ENCODE measurements at regions not wholly inside any gene's neighbourhood (a gene's known extent, or its start where the extent isn't known, plus 50 kb on each side); places are given as distances from the start of the nearest gene placed in this dataset.

DNA sequence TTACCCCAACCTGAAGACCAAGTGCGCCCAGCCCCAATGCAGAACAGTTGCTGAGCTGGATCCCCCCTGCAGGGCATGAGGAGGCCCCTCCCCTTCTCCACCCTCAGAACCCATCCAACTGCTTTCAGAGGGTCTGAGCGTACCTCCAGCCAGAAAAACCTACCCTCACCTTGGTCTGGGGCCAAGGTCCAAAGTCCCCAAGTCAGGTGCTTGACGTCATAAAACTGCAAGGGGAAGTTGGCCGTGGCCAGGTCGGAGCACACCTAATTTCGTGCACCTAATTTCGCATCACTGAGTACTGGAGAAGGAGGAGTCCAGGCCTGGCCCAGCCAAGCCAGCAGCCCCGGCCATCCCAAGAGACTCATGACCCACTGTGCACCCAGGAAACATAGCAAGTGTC is 289.8 kb downstream of the CTTN start:
- DNase-seq: no peak

DNA sequence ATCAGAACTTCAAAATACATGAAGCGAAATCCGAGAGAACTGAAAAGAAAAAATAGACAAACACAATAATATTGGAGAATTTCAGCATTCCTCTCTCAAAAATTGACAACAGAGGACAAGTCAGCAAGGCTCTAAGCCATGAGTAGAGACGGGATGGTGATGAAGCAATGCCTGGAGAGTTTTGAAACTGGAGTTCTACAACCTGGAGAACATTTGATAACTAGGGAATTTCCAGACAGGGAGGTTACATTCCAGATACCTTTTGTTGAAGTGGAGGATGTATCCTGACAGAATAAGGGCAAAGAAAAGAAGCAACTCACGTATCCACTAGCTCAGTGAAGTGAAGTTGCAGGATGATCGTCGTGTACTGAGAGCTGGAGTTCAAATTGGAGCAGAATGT is 291.4 kb downstream of the CTTN start:
- no peak for DNase-seq

DNA sequence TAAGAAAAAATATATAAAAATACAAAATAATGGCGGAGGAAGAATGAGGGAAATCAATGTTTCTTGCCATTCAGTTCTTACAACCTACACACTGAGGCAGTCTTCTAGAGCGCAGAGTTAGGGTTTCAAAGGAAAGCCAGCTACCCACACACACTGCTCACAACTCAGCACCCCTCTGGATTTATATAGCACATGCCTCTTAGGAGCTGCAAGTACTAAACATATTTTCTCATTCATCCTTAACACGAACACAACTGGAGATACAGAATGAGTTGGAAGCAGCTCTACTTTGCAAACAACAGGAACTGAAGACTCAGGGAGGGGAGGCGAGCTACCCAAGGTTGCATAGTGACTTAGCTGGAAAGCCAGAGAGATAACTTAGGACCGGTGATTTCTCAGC is 293.8 kb downstream of the CTTN start:
- DNase-seq: no peak

DNA sequence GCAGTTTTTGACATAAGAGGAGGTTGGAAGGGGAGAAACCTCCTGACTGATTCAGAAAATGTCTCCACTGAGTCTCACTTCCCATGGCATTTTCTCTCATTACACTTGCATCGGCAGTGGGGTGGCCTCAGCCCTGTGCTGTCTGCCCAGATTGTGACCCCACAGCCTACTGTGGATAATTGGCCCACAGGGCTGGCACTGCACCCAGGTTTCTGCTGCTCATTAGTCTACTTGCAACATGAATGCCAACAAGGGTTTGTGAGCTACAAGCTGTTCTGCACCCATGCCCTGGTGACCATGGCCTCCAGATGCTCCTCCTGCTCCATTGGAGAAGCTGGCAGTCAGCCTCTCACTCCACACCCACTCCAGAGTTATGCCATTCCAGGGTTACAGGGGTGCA is 296.0 kb downstream of the CTTN start:
- no peak for DNase-seq

DNA sequence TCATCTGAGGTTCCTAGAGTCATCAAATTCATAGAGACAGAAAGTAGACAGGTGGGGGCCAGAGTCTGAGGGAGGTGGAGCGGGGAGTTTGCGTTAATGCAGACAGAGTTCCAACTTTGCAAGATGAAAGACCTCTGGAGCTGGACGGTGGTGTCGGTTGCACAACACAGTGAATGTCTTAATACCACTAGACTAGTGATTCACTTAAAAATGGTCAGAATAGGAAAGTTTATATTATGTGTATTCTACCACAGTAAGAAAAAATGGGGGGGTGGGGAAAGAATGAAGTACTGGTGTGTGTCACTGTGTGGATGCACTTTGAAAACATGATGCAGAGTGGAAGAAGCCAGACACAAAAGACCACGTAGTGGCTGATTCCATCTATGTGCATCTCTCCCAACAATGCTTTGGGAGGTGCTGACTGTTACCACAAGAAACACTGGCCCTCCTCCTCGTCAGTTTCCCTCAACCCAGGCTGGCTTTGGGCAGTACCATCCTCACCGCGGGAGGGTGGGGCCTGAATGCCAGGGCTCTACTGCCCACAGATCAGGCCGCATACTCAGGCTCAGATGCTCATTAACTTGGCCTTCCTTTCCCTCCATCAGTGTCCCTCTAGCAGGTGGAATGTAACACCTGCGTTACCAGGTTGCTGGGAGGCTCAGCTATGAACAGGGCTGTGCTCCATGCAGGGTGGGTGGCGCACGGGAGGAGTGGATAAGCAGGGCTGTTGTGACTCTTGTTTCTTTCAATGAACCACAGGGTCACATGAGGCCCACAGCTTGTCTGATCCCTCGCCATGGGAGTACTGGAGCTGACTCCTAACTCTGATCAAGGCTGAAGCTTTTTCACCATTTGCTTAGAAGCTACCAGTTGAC is 297.0 kb downstream of the CTTN start:
- no peak for DNase-seq

DNA sequence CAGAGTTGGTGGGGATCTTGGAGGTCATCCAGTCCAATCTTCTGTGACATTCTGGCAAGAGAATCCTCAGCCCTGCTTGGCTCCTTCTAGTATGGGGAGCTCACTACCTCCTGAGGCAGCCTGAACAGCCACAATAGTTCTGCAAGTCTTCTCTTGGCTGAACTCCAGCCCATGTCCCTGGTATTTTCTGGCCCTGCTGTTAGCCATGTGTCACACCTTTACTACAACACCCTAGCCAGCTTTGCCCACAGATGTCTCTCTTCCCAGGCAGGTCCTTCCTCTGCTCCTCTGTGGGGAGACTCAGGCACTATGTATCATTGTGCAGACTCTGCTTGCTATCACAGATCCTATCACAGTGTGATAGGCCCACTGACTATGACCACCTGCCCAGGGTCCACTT is 297.7 kb downstream of the CTTN start:
- DNase-seq: no peak

DNA sequence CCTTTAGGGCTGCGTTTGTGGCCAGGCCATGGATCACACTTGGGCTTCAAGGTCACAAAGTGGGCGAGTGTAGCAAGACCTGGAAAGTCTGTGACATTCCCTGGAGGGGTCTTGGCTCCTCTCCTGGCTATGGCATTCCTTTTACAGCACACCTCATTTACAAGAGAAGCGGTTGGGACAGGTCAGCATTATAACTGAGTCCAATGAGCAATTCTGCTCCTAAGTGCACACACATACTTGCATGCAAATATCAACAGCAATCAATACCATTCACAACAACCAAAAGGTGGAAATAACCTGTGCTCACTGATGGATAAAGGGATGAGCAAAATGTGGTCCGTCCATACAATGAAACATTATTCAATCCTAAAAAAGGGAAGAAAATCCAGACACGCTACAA is 298.2 kb downstream of the CTTN start:
- DNase-seq: no peak

DNA sequence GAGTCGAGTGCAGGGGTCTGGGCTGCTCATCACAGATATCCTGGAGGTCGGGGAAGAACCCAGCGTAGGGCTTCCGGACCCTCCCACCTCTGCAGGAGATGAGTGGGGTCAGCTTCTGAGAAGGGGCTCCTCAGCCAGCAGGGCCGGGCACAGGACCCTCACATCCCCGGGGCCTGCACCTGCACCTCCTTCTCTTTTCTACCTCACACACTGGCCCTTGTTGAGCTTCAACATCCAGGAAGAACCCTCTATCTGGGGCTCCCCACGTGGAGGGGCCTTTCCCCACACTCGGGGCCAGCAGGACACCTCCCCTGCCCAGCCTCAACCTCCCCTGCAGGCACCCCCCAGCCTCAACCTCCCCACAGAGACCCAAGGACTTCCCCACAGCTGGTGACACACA is 299.4 kb downstream of the CTTN start:
- DNase-seq: no peak

DNA sequence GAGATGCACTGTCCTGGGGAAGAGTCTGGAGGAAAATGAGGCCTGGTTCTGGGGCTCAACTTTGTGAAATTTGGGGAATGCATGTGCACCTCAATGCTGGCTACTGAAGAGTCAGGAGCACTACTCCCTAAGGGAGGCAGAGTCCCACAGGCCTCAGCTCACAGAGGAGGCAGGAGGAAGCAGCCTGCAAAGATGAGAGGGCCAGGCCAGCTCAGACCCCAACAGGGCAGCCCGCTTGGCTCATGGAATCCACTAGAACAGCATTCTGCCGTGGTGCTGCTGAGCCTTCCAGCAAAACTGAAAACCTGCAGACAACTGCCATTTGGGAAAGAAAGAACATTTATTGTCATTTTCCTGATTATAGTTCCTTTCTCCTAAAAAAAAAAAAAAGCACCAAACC is 300.5 kb downstream of the CTTN start:
- no peak for DNase-seq

DNA sequence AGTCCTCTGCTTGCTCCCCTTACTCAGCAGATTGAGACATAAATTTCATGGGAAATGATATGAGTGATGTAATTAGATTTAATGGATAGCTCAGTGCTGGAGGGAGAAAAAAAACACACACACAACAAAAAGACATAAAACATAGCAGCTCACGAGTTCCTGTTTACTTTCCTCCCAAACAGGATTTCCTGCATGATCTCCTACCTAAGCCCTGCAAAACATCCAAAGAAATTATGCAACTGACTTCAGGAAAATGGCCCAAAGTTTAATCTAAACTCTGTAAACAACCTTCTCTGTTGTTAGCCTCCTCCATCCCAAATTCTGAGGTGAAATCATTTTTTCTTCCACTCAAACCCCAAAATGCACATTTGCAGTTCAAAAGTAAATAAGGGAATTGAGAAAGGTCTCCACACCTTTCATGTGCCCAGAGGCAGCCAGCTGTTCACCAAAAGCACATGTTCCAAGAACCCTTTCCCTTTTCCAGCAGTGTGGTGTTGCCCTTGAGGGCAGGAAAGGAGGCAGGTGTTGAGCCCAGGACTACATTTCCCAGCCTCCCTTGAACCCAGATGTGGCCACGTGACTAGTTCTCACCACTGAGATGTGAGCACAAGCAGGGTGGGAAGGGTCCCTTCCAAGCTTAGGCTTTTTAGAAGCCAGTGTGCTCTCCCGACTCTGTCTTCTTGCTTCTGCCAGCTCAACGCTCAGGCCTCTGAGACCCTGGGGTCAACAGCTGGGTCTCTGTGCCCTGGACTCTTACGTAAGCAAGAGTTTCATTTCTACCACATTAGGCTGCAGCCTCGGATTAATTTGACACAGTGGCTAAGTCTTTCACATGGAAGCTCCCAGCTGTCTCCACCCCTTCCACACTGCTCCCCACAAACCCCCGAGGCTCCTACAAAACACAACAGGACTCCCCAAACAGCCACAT is 301.2 kb downstream of the CTTN start:
- DNase-seq: no peak

DNA sequence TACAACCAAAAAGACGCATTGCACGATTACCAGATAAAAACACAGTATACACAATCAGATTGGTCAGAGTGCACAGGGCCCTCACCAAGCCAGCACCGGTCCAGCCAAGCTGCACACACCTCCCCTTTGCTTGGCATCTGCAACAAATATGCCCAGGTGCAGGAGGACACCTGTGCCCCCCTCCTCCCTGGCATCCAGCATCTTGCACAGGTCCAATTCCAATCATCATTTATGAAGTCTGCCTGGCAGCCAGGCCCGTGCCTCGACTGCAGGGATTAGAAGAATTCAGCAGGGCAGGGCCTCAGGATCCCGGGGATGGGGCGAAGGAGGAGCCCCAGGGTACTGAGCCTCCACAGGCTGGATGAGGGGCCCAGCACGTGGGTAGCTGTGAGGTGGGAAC is 302.1 kb downstream of the CTTN start:
- DNase-seq: no peak

DNA sequence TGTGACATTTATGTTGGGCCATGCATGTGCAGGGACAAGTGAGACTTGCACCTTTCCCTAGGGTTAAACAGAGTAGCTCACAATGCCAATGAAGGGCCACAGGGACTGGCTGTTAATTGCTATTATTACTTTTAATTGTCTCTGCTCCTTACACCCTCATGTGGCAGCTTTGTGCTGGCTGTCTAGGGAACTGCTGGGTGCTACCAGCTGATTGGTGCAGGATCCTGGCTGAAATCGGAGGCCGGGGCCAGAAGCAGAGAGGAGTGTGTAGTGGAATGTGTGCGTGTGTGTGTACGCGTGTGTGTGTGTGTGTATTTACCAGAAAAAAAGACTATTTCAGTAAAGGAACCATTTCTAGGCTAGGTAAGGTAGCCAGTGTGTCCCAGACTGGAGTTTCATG is 302.5 kb downstream of the CTTN start:
- DNase-seq: no peak

DNA sequence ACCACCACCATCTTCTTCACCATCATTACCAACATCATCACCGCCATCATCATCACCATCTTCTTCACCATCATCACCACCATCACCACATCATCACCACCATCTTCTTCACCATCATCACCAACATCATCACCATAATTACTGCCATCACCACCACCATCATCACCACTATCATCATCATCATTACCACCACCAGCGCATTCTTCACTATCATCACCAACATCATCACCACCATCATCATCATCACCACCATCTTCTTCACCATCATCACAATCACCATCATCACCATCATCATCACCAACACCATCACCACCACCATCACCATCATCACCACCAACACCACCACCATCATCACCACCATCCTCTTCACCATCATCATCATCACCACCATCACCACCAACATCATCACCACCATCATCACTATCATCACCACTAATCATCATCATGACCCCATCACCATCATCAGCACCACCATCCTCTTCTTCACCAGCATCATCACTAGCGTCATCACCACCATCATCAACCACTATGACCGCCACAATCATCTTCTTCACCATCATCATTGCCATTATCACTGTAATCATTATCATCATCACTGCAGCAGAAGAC is 303.8 kb downstream of the CTTN start:
- no peak for DNase-seq

DNA sequence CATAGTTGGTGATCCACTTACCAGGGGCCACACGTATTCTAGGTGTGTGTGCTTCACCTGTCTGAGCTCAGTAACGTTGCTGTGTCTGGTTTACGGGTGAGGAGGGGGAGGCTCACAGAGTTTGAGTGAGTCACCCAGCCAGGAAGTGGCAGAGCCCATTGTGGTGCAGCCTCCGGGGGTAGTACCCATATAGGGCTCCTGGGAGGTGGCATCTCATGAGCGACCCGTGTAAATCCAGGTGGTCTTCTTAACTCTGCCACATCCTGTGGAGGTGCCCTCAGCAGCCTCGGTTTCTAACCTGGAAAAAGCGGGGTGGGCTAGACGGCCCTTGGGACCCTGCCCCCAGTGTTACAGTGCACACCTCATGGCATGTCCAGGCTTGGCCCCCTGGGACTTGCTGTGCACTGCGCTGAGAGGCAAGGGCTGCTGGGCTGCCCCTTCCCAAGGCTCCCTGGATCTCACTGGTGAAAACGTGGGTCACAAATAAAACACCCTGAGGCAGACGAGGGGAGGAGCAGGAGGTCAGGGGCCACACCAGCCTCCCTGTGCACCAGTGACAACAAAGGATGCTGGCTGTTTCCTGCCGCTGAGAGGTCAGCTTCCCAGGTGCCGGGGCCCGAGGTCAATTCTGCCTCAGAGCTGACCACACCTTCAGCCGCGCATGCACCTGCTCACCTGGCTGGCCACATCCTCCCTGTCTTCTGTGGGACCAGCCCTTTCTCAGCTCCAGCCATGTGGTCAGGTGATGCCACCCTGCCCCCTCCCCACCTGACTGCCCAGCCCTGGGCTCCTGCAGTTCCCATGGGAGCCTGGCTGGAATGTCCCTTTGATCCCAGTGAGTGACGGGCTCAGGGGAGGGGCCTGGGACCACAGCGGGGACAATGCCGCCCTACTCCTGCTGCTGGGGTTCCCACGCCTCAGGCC is 305.1 kb downstream of the CTTN start:
- DNase-seq: no peak

DNA sequence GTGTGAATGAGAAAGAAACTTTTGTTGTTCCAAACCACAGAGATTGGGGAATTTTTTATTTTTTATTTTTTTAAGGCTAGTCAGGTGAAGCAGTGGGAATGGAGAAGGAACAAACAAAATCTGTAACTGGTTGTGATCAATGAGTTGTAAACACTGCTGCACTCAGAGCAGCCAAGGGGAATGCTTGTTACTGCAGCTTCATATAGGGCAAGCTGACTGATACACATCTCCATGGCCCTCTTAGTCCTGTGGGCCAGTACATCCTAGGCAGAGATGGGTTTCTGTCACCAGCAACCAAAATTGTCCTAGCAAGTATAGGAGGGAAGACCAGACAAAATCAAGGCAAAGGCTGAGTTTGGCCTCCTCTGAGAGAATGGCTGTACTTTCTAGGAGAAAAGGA is 306.8 kb downstream of the CTTN start:
- DNase-seq: no peak

DNA sequence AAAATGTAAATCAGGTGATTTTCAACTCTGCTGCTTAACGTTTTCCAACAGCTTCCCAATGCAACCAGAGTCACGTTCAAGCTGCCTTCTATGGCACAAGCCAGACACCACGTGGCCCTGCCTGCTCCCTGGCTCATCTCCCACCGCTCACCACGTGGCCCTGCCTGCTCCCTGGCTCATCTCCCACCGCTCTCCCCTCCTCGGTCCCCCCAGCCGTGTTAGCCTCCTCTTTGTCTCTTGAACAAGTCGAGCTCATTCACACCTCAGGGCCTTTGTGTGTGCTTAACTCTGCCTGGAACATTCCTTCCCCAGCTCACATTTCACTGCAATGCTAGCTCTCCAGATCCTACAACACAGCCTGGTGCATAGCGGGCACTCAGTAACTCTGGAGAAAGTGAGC is 307.6 kb downstream of the CTTN start:
- no peak for DNase-seq

DNA sequence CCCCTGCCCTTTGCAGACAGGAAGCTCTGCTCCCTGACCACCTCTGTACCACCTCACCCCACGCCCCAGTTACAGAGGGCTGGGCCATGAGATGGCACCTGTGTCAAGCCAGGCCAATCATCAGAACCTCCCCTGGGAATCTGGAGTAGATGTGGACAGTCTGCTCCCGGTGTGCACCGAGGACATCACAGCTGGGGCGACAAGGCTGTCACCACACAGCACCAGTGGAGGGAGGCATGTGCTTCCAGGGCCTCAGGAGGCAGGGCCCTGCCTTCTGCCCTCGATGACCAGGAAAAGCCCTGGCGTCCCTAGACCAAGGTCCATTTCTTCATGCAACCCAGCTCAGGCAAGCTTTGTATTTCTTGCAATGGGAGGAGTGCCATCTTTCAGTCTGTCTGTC is 309.5 kb downstream of the CTTN start:
- DNase-seq: no peak

DNA sequence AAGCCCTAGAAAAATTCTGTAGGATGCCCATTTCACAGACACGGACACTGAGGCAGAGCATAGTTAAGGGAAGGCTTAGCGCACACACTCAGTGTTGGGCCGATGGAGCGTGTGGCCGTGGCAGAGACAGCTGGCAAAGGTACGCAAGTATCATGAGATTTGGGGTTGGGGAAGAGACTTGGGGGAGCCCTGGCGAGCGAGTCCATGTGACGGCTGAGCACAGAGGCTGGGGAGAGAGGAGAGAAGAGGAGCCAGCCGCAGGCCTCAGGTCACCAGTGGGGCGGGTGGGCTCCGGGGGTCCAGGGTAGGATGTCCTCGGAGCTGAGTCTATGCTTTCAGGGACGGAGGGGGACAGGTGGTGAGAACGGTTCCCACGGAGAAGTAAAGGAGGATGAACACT is 311.3 kb downstream of the CTTN start:
- no peak for DNase-seq

DNA sequence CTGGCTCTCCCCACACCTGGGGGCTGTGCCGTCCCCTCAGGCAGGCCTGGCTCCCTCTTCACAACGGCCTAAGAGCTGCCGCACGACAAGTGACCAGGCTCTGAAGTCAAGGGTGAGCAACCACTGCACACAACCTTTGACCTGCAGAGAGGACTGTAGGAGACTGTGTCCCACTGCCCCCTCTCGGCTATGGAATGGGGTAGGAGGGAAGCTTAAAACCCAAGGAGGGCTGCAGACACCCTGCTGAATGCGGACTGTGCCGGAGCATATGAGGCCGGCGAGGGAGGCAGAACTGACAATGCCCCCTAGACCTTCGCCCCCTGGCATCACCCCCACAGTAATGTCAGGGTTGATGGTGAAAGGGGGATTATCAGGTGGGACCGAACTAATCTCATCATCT is 311.9 kb downstream of the CTTN start:
- DNase-seq: no peak

DNA sequence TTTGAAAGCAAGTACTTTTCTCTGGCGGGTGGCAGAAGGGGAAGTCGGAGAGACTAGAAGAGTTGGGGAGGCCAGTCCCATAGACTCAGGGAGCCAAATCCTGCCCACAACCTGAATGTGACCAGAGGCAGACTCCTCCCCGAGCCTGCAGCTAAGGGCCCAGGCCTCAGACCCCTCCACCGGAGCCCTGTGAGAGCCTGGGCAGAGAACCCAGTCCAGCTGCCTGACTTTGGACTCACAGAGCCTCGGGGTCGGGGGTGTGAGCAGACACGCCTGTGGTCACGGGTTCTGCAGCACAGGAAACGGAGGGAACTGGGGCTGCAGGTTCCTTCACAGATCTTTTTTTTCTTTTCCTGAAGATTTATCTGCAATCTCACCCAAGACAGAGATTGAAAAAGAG is 312.3 kb downstream of the CTTN start:
- DNase-seq: no peak

DNA sequence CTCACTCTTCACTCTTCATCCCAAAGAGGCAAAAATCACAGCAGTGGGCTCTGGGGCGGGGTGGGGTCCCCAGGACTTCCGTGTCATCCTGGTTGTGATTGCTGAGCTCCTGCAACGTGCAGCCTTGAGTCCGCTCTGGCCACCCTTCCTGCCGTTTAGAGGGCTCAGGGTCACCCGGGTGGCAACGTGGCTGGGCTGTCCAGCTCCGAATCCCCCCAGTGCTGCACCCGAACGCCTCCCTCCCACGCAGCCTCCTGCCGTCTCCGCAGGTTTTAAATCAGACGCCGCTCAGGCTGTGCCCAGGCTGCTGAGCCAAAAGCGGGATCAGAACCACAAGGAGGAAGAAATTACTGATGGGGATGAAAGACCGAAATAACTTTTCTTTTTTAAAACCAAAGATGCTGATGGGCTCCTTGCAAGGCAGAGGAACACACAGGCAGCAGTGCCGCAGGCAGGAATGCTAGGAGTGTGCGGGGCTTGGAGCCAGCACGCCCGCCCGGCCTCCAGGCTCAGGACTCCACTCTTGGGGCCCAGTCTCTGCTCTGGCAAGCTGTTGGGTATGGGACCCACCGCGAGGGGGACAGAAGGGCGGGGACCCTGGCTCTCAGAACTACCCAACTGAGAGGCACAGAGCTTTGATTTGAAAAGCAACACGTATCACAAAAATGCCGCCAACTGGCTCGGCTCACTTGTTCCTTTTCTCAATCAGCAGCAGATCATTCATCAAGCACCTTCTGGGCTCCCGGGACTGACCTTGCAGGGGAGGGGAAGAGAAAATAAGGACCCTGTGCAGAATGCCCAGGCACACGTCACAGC is 313.0 kb downstream of the CTTN start:
- DNase-seq: no peak

DNA sequence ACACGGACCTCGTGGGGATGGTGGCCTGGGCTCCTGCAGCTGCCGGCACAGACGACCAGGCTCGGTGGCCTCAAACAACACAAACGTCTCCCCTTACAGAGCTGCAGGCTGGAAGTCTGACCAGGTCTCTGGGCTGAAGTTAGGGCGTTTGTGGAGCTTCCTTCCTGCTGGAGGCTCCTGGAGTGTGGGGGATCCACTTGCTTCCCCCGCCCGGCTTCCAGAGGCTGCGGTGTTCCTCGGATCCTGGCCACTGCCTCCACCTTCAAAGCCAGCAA is 313.5 kb downstream of the CTTN start:
- no peak for DNase-seq

Data from NCI-H226 (cell line).